Neural crest cell (in vitro differentiated cells): ENCODE measurements at regions not wholly inside any gene's neighbourhood (a gene's known extent, or its start where the extent isn't known, plus 50 kb on each side); places are given as distances from the start of the nearest gene placed in this dataset.

Experiments
- DNase-seq: peaks from one replicate; pipeline ENCODE4 v3.0.0; 2021; ENCODE audit warnings: low read depth, mixed read lengths, low spot score
- H3K27ac Mint-ChIP-seq: one replicate; pipeline ENCODE4 v1.8.0; 2021; ENCODE audit warnings: mild to moderate bottlenecking, mixed read lengths; ENCODE audit not compliant: unreplicated experiment
- H3K27me3 Mint-ChIP-seq: 2 replicates; pipeline ENCODE4 v1.8.0; 2021; ENCODE audit warnings: low read depth, mild to moderate bottlenecking, mixed read lengths
- H3K36me3 Mint-ChIP-seq: 2 replicates; pipeline ENCODE4 v1.8.0; 2021; ENCODE audit warnings: low read depth, mild to moderate bottlenecking, mixed read lengths
- H3K4me1 Mint-ChIP-seq: 2 replicates; pipeline ENCODE4 v1.8.0; 2021; ENCODE audit warnings: mixed read lengths
- H3K4me3 Mint-ChIP-seq: one replicate; pipeline ENCODE4 v1.8.0; 2021; ENCODE audit warnings: mild to moderate bottlenecking, mixed read lengths
- H3K9me3 Mint-ChIP-seq: 2 replicates; pipeline ENCODE4 v1.8.0; 2021; ENCODE audit warnings: mixed read lengths
- TF ChIP-seq, protein P1 (sequence below): fragments of 200-600 bp; sonication (generic); conservative IDR thresholded peaks from 2 replicates; pipeline ENCODE4 v1.5.0; 2021; ENCODE audit warnings: antibody characterized with exemption, mild to moderate bottlenecking

DNA sequence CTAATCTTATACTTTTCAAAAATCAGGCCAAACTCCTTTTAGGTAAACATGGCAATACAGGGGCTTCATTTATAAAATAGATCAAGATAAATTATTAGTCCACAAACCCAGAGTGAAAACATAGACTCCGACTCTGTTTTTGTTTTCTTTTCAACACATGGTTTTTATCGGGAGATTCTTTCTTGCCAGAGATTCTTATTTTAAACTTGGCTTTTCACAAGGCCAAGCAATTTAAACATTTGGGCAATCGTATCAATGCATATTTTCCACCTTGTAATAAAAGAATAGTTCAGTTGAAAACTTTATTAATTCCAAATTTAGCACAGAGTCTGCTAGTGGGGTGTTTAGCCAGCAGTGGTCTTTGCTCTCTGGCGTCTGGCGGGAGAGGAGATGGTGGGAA is 71.9 kb downstream of the SOX11 start:
- Mint-ChIP-seq H3K27ac (no peak overlapping the region), H3K9me3 (peaks cover 5% of the 10 kb centered on the region), H3K36me3 (no peaks in the 10 kb centered on the region)

DNA sequence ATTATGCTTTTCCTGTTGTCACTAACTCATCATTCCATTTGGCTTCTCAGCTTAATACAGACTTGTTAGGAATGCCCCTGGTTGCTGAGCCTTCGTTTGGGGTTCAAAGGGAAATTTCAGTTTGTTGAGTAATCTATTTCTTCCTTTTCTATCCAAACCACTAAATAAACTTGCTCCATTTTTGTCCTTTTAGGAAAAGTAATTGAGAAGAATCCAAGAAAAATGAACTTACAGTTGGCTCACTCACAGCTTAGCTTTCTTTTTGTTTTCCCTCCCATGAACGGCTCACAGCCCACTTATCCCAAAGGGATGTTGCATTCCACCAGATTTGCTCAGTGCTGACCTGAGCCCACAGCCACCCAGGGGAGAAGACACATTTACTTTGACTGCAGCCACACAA is 73.9 kb downstream of the SOX11 start:
- no peak for DNase-seq
- H3K4me1 Mint-ChIP-seq, result no peaks in the 10 kb centered on the region
- TF ChIP-seq, protein P1, sequence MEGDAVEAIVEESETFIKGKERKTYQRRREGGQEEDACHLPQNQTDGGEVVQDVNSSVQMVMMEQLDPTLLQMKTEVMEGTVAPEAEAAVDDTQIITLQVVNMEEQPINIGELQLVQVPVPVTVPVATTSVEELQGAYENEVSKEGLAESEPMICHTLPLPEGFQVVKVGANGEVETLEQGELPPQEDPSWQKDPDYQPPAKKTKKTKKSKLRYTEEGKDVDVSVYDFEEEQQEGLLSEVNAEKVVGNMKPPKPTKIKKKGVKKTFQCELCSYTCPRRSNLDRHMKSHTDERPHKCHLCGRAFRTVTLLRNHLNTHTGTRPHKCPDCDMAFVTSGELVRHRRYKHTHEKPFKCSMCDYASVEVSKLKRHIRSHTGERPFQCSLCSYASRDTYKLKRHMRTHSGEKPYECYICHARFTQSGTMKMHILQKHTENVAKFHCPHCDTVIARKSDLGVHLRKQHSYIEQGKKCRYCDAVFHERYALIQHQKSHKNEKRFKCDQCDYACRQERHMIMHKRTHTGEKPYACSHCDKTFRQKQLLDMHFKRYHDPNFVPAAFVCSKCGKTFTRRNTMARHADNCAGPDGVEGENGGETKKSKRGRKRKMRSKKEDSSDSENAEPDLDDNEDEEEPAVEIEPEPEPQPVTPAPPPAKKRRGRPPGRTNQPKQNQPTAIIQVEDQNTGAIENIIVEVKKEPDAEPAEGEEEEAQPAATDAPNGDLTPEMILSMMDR, result no peak
- no peaks in the 10 kb centered on the region for H3K36me3 Mint-ChIP-seq
- H3K9me3 Mint-ChIP-seq, result peaks cover 5% of the 10 kb centered on the region
- H3K4me3 Mint-ChIP-seq, result no peak overlapping the region
- H3K27me3 Mint-ChIP-seq, result no peaks in the 10 kb centered on the region
- H3K27ac Mint-ChIP-seq, result no peak overlapping the region

More for the DNA sequence above, 71.9 kb downstream of the SOX11 start:
- H3K4me3 Mint-ChIP-seq, result no peak overlapping the region
- H3K27me3 Mint-ChIP-seq, result no peaks in the 10 kb centered on the region
- TF ChIP-seq, protein P1, result no peak
- no peaks in the 10 kb centered on the region for H3K4me1 Mint-ChIP-seq
- DNase-seq, result no peak

DNA sequence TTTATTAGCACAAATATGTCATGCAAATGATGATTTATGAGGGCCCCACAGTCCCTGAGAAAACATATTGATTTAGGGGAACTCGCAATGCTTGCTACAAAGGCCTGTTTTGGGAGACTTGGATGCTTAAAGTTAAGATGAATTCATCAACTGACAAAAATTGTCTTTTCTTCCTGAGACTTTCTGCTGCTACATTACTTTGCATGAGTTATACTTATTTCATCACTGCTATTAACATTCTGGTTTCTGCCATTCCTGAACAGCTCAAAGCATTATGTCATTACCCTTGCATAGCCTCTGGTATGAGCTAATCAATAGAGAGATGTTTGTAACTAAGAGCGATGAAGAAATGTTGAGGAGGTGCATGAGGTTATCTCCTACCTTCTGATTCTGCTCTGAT is 74.4 kb downstream of the SOX11 start:
- H3K4me1 Mint-ChIP-seq, result no peaks in the 10 kb centered on the region
- TF ChIP-seq, protein P1, result no peak
- no peaks in the 10 kb centered on the region for H3K36me3 Mint-ChIP-seq
- peaks cover 5% of the 10 kb centered on the region for H3K9me3 Mint-ChIP-seq
- no peak for DNase-seq
- no peaks in the 10 kb centered on the region for H3K27me3 Mint-ChIP-seq
- H3K27ac Mint-ChIP-seq, result no peak overlapping the region
- no peak overlapping the region for H3K4me3 Mint-ChIP-seq

DNA sequence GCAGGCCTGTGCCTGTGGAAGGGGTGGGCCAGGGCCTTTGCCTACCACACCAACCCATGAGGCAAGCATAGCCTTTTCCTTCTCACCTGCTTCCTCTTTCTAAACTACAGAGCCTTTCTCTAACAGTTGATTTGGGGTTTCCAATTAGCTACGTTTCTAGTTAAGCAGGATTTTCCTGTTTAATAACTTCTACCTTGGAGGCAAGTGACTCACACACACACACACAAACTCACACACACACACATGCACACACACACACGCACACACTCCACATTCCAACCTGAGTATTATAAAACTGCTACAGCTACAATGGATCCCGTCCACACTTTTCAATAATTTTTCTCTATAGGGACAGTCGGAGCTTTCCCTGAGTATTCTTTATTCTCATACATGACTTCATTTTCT is 84.9 kb downstream of the SOX11 start:
- H3K4me3 Mint-ChIP-seq, result no peak overlapping the region
- no peaks in the 10 kb centered on the region for H3K36me3 Mint-ChIP-seq
- H3K4me1 Mint-ChIP-seq, result no peaks in the 10 kb centered on the region
- no peak for DNase-seq
- no peaks in the 10 kb centered on the region for H3K9me3 Mint-ChIP-seq
- TF ChIP-seq, protein P1, result no peak
- no peaks in the 10 kb centered on the region for H3K27me3 Mint-ChIP-seq
- H3K27ac Mint-ChIP-seq, result no peak overlapping the region

DNA sequence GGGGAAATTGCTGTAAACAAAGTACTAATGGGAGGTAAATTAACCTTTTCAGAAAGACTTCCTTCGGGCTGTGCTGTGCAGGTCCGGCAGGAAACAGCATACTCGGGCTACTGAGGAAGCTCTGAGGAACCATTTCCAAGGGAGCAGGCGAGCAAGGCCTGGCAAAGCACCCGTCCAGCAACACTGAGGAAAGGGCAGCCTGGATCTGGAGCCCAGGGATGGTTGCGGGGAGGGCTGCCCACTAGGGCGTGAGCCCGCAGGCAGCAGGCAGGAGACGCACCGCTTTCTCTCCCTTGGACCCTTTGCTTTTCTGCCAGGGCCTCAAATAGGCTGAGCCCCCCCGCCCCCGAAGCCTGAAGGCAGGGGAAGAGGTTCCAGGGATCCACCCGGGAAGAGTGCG is 89.5 kb downstream of the SOX11 start:
- peaks cover 7% of the 10 kb centered on the region for H3K36me3 Mint-ChIP-seq
- H3K27ac Mint-ChIP-seq, result no peak overlapping the region
- no peak for DNase-seq
- H3K27me3 Mint-ChIP-seq, result no peaks in the 10 kb centered on the region
- peaks cover 7% of the 10 kb centered on the region for H3K9me3 Mint-ChIP-seq
- TF ChIP-seq, protein P1, result no peak
- H3K4me1 Mint-ChIP-seq, result no peaks in the 10 kb centered on the region
- H3K4me3 Mint-ChIP-seq, result no peak overlapping the region

DNA sequence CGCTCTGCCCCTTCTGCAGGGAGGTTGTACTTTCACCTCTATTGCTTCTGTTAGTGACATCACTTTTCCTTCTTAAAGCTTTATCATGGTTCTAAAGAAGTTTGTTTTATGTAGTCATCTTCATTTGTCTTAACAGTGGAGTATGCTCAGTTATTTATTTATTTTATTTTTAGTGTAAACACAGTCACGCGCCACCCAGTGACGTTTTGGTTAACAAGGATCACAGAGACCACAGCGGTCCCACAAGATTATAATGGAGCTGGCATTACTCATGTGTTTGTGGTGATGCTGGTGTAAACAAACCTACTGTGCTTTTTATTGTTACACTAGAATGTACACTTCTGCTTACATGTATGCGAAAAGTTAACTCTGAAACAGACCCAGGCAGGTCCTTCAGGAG is 89.9 kb downstream of the SOX11 start:
- Mint-ChIP-seq H3K36me3 (peaks cover 8% of the 10 kb centered on the region), H3K27ac (no peak overlapping the region), H3K4me3 (no peak overlapping the region), H3K27me3 (no peaks in the 10 kb centered on the region), H3K4me1 (no peaks in the 10 kb centered on the region), H3K9me3 (peaks cover 9% of the 10 kb centered on the region)
- TF ChIP-seq, protein P1, result no peak
- DNase-seq, result no peak
